Activated B cell treated with CpG ODN at 0.5 μM for 24 hours (primary cell): ENCODE measurements at regions not wholly inside any gene's neighbourhood (a gene's known extent, or its start where the extent isn't known, plus 50 kb on each side); places are given as distances from the start of the nearest gene placed in this dataset.
"Not testable (repeated sequence)": the region's sequence is repeated elsewhere in the genome, so short reads cannot be mapped to it uniquely, and the experiment has no call there.

Source experiments
- ATAC-seq: fragments of 200-7000 bp; cut with Tn5 transposase; one replicate; pipeline ENCODE4 v1.10.0; 2021; ENCODE audit warnings: low read depth, mild to moderate bottlenecking, moderate library complexity
- CTCF ChIA-PET: fragments of 350-600 bp; sonication (Branson Sonifier 250); formaldehyde crosslinking; loops from one replicate; lab custom pipeline; 2021; ENCODE audit warnings: antibody characterized with exemption; lab: Charles Lee
- POLR2A ChIA-PET: fragments of 350-600 bp; sonication (Branson Sonifier 250); formaldehyde crosslinking; loops from one replicate; lab custom pipeline; 2021; ENCODE audit warnings: antibody characterized with exemption; lab: Charles Lee
- DNase-seq: peaks from one replicate; pipeline ENCODE4 v3.0.0; 2022
- H3K27ac Mint-ChIP-seq: one replicate; pipeline ENCODE4 v1.8.0; 2020; ENCODE audit warnings: mixed read lengths
- H3K27me3 Mint-ChIP-seq: one replicate; pipeline ENCODE4 v1.8.0; 2021; ENCODE audit warnings: mixed read lengths
- H3K36me3 Mint-ChIP-seq: one replicate; pipeline ENCODE4 v1.8.0; 2021; ENCODE audit warnings: low read depth, mixed read lengths
- H3K4me1 Mint-ChIP-seq: one replicate; pipeline ENCODE4 v1.8.0; 2021; ENCODE audit warnings: mixed read lengths
- H3K4me3 Mint-ChIP-seq: one replicate; pipeline ENCODE4 v1.8.0; 2020; ENCODE audit warnings: mild to moderate bottlenecking, mixed read lengths
- H3K9me3 Mint-ChIP-seq: one replicate; pipeline ENCODE4 v1.8.0; 2020; ENCODE audit warnings: mixed read lengths
- intact Hi-C: fragments of 100-400 bp; cut with micrococcal nuclease; formaldehyde crosslinking; loops from one replicate; pipeline ENCODE4 v1.15.1; 2024
- TF ChIP-seq, protein P1 (sequence below): fragments of 200-600 bp; IDR thresholded peaks from one replicate; pipeline ENCODE4 v1.8.0; 2022; ENCODE audit warnings: antibody characterized with exemption, mild to moderate bottlenecking

DNA sequence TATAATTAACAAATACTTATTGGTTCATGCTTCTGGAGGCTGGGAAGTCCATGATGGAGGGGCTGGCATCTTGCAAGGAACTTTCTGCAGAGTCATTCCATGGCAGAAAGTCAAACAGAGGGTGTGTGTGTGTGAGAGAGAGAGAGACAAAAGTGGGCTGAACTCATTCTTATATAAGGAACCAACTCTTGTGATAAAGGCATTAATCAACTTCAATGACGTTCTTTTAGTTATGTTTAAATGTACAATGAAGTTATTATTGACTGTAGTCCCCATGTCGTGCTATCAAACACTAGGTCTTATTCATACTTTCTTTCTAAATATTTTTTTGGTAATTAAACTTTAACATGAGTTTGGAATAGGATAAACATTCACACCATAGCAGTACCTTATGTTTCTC lies 1408.8 kb downstream of the STIM2 start:
- Mint-ChIP-seq H3K27me3 (no peaks in the 10 kb centered on the region), H3K27ac (no peak overlapping the region), H3K36me3 (no peaks in the 10 kb centered on the region), H3K9me3 (peaks cover 3% of the 10 kb centered on the region), H3K4me3 (no peak overlapping the region), H3K4me1 (no peaks in the 10 kb centered on the region)
- POLR2A ChIA-PET, result no interaction called here
- ATAC-seq (no peak), DNase-seq (no peak)
- CTCF ChIA-PET, result no interaction called here
- TF ChIP-seq, protein P1, sequence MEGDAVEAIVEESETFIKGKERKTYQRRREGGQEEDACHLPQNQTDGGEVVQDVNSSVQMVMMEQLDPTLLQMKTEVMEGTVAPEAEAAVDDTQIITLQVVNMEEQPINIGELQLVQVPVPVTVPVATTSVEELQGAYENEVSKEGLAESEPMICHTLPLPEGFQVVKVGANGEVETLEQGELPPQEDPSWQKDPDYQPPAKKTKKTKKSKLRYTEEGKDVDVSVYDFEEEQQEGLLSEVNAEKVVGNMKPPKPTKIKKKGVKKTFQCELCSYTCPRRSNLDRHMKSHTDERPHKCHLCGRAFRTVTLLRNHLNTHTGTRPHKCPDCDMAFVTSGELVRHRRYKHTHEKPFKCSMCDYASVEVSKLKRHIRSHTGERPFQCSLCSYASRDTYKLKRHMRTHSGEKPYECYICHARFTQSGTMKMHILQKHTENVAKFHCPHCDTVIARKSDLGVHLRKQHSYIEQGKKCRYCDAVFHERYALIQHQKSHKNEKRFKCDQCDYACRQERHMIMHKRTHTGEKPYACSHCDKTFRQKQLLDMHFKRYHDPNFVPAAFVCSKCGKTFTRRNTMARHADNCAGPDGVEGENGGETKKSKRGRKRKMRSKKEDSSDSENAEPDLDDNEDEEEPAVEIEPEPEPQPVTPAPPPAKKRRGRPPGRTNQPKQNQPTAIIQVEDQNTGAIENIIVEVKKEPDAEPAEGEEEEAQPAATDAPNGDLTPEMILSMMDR, result no peak
- intact Hi-C loops, result no loop called here

DNA sequence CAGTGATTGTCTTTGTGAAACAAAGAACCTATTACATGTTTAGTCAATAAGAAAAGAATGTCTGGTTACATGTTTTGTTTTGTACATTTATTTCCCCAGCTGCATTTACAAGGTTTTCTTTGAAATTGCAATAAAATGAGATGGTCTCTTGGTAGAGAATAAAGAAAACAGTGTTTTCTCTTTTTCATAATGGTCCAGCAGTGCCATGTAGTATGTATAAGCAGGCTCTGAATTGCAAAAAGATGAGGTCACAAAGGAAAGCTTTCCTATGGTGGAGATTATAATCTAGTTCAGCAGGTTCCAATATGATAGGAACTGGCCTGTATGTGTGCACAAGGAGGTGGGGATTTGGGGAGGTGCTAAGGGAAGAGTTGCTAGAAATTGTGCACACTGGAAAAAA lies 1417.3 kb downstream of the STIM2 start:
- Mint-ChIP-seq H3K4me1 (no peaks in the 10 kb centered on the region), H3K9me3 (peaks cover 10% of the 10 kb centered on the region), H3K36me3 (no peaks in the 10 kb centered on the region), H3K4me3 (no peak overlapping the region), H3K27me3 (no peaks in the 10 kb centered on the region), H3K27ac (no peak overlapping the region)
- no peak for ATAC-seq
- CTCF ChIA-PET, result no interaction called here
- intact Hi-C loops, result no loop called here
- TF ChIP-seq, protein P1, result no peak
- POLR2A ChIA-PET, result no interaction called here
- no peak for DNase-seq

DNA sequence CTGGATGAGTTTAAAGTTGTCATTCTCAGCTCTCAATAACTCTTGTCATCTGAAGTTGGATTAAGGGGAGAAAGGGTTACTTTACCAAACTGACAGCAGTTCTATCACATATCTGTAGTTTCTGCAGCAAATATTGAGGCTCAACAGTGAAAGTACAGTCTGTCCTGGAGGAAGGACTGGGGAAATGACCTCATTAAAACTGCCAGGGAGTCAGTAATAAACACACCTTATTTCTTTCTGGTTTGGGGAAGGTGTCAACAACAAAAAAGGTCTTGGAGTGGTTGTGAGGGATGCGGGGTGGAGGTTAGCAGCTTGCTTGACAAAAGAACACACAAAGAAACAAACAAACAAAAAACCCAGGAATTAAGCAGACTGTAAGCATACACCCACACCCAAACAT lies 1418.0 kb downstream of the STIM2 start:
- POLR2A ChIA-PET, result no interaction called here
- DNase-seq, result no peak

DNA sequence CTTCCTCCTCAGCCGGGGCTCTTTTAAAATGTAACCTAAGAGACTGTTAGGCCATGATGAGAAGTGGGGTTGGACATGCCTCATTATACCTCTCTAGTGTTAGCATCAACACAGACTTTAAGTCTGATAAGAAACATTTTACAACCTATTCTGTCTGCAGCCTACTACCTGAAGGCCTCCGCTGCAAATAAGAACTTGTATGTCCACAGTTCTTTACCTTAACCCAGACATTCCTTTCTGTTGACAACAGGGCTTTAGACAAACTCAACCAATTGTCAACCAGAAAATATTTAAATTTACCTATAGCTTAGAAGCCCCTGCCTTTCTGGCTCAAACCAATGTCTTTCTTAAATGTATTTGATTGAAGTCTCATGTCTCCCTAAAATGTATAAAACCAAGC lies 1418.6 kb downstream of the STIM2 start:
- DNase-seq (no peak), ATAC-seq (no peak)
- Mint-ChIP-seq H3K27ac (no peak overlapping the region), H3K9me3 (peaks cover 10% of the 10 kb centered on the region), H3K4me3 (no peak overlapping the region), H3K27me3 (no peaks in the 10 kb centered on the region), H3K4me1 (no peaks in the 10 kb centered on the region), H3K36me3 (no peaks in the 10 kb centered on the region)
- CTCF ChIA-PET, result no interaction called here
- intact Hi-C loops, result no loop called here
- TF ChIP-seq, protein P1, result no peak
- POLR2A ChIA-PET, result no interaction called here

More for the DNA sequence above, 1418.0 kb downstream of the STIM2 start:
- Mint-ChIP-seq H3K4me1 (no peaks in the 10 kb centered on the region), H3K9me3 (peaks cover 10% of the 10 kb centered on the region), H3K27ac (no peak overlapping the region), H3K27me3 (no peaks in the 10 kb centered on the region), H3K4me3 (no peak overlapping the region), H3K36me3 (no peaks in the 10 kb centered on the region)
- CTCF ChIA-PET, result no interaction called here
- intact Hi-C loops, result no loop called here
- ATAC-seq, result no peak
- TF ChIP-seq, protein P1, result no peak

DNA sequence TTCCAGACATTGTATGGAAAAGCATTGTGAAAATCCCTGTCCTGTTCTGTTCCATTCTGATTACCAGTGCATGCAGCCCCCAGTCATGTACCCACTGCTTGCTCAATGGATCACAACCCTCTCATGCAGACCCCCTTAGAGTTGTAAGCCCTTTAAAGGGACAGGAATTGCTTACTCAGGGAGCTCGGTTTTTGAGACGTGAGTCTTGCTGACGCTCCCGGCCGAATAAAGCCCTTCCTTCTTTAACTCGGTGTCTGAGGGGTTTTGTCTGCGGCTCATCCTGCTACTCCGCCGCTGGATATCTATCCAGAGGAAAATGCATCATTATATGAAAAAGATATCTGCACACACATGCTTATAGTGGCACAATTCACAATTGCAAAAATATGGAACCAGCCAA lies 1425.6 kb downstream of the STIM2 start:
- H3K4me3 Mint-ChIP-seq, intact Hi-C loops, H3K36me3 Mint-ChIP-seq, H3K27me3 Mint-ChIP-seq, H3K4me1 Mint-ChIP-seq, ATAC-seq, DNase-seq, H3K27ac Mint-ChIP-seq, POLR2A ChIA-PET, CTCF ChIA-PET: not testable (repeated sequence)
- H3K9me3 Mint-ChIP-seq, result peaks cover 15% of the 10 kb centered on the region

DNA sequence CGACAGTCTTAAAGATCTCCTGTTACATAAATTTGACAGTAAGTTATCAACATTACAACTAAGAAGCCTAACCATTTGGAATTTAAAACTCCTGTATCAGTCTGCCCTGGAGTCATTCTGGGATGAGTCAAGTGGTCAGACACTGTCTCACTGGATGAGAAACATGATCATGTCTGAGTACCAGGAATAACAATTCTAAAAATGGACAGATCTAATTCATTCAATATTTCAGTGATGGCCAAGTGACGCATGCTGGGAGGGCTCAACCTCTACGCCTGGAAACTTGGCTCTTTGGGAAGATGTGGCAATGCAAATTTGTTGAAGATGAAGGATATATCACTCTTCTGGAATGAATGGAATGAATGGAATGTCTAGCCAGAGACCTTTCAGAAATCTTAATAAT lies 1427.2 kb downstream of the STIM2 start:
- ChIA-PET CTCF (no interaction called here), POLR2A (no interaction called here)
- no peak for ATAC-seq
- intact Hi-C loops, result no loop called here
- no peaks in the 10 kb centered on the region for H3K4me1 Mint-ChIP-seq
- H3K4me3 Mint-ChIP-seq, result no peak overlapping the region
- TF ChIP-seq, protein P1, result no peak
- no peak overlapping the region for H3K27ac Mint-ChIP-seq
- H3K27me3 Mint-ChIP-seq, result no peaks in the 10 kb centered on the region
- no peak for DNase-seq
- no peaks in the 10 kb centered on the region for H3K36me3 Mint-ChIP-seq
- H3K9me3 Mint-ChIP-seq, result peaks cover 10% of the 10 kb centered on the region
